ENCODE measurements at regions not wholly inside any gene's neighbourhood (a gene's known extent, or its start where the extent isn't known, plus 50 kb on each side); places are given as distances from the start of the nearest gene placed in this dataset.

- no peaks in the 10 kb centered on the region for H3K4me1 ChIP-seq (ENCODE audit: control insufficient read depth, insufficient read depth, low read length)
- H3K36me3 ChIP-seq (ENCODE audit: control insufficient read depth in 2 of 2, insufficient read depth in 2 of 2, low read length in 1 of 2): no peaks in the 10 kb centered on the region
- H3K9ac ChIP-seq (ENCODE audit: control insufficient read depth, insufficient read depth, low read length): no peak overlapping the region
- ChIA-PET RAD21 (ENCODE audit: unreplicated experiment) (no interaction called here), SMC1A (ENCODE audit: uncharacterized antibody, unreplicated experiment) (no interaction called here), POLR2A (no interaction called here), CTCF (interaction anchor here (0.9 to 1.2 kb wide), 2 partner anchors 10 to 94 kb away, joined by 3 read pairs; no protein-coding TSS in a partner anchor)
- H3K4me3 ChIP-seq: no peak overlapping the region
- 87% methylated on average over 6 of the region's 6 CpGs for WGBS (ENCODE audit: insufficient coverage, insufficient replicate concordance, low lambda C conversion rate, missing lambda C conversion rate)
- no peaks in the 10 kb centered on the region for H4K20me1 ChIP-seq (ENCODE audit: control insufficient read depth, insufficient read depth)
- no peaks in the 10 kb centered on the region for H3K79me2 ChIP-seq (ENCODE audit: control insufficient read depth, insufficient read depth, low read length)
- in situ Hi-C loops (cut with MboI): no loop called here
- no peak for ATAC-seq
- FAIRE-seq: no peak
- no peak overlapping the region for H3K4me2 ChIP-seq (ENCODE audit: control insufficient read depth, insufficient read depth)
- H3K9me3 ChIP-seq (replicated peaks; ENCODE audit: control insufficient read depth, insufficient read depth, low read length): no peaks in the 10 kb centered on the region
- no peak for DNase-seq (ENCODE audit: low read depth, low spot score)
- no peak overlapping the region for H2AFZ ChIP-seq (ENCODE audit: control insufficient read depth, low read depth, low read length)
- BruUV-seq (replicated peaks): no TSS peak
- no peak overlapping the region for H3K27ac ChIP-seq (ENCODE audit: control insufficient read depth, insufficient read depth)
- no peaks in the 10 kb centered on the region for H3K27me3 ChIP-seq (replicated peaks in 1 of 2; ENCODE audit: control insufficient read depth in 2 of 2, insufficient read depth in 2 of 2, low read length in 1 of 2)
- intact Hi-C loops (cut with micrococcal nuclease; ENCODE audit: unreplicated experiment): no loop called here
- no peak for TF ChIP-seq MEF2B (IDR thresholded peaks at IDR 0.05; ENCODE audit: partially characterized antibody, poor library complexity, severe bottlenecking)
- TF ChIP-seq PRDM15 (CRISPR knock-in tag; IDR thresholded peaks at IDR 0.05): no peak
These were observed 86.9 kb upstream of the MSX1 start for GRCh38 chr4:4772534-4772933.

DNA sequence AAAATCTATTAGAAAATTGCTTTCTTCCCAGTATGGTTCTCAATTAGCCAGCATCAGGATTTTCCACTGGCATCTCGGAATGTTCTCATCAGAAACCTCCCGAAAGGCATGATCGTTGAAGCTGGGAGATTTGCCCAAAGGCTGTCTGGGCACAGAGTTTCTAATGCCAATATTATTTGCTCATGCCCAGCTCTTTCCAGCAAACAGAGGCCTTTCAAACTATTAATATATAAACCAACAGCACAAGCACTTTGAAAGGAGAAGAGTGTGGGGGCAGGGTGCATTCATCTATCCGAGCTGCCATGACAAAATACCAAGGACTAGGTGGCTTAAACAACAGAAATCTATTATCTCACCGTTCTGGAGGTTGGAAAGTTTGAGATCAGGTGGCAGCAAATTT, 88.3 kb upstream of the MSX1 start:
- Histone ChIP-seq H3K9me3 (replicated peaks; ENCODE audit: control insufficient read depth, insufficient read depth, low read length) (no peaks in the 10 kb centered on the region), H3K27ac (ENCODE audit: control insufficient read depth, insufficient read depth) (no peak overlapping the region), H4K20me1 (ENCODE audit: control insufficient read depth, insufficient read depth) (no peaks in the 10 kb centered on the region), H3K79me2 (ENCODE audit: control insufficient read depth, insufficient read depth, low read length) (no peaks in the 10 kb centered on the region), H3K4me2 (ENCODE audit: control insufficient read depth, insufficient read depth) (no peak overlapping the region), H3K9ac (ENCODE audit: control insufficient read depth, insufficient read depth, low read length) (no peak overlapping the region), H3K4me3 (no peak overlapping the region), H3K36me3 (ENCODE audit: control insufficient read depth in 2 of 2, insufficient read depth in 2 of 2, low read length in 1 of 2) (no peaks in the 10 kb centered on the region), H3K4me1 (ENCODE audit: control insufficient read depth, insufficient read depth, low read length) (no peaks in the 10 kb centered on the region), H3K27me3 (replicated peaks in 1 of 2; ENCODE audit: control insufficient read depth in 2 of 2, insufficient read depth in 2 of 2, low read length in 1 of 2) (no peaks in the 10 kb centered on the region), H2AFZ (ENCODE audit: control insufficient read depth, low read depth, low read length) (no peak overlapping the region)
- DNase-seq (ENCODE audit: low read depth, low spot score): no peak
- TF ChIP-seq KAT2A (conservative IDR thresholded peaks at IDR 0.05; ENCODE audit: control insufficient read depth, low read depth, low read length) (no peak), CBX5 (IDR thresholded peaks at IDR 0.05; ENCODE audit: low read depth) (no peak), MYC (IDR thresholded peaks at IDR 0.05; ENCODE audit: insufficient read depth, insufficient read length, insufficient replicate concordance, low read length, severe bottlenecking) (no peak), IRF4 (IDR thresholded peaks at IDR 0.05; ENCODE audit: low read depth, low read length) (no peak), SKIL (IDR thresholded peaks at IDR 0.05; ENCODE audit: low read depth, poor library complexity, severe bottlenecking) (no peak)
- TF ChIP-seq, protein P1, sequence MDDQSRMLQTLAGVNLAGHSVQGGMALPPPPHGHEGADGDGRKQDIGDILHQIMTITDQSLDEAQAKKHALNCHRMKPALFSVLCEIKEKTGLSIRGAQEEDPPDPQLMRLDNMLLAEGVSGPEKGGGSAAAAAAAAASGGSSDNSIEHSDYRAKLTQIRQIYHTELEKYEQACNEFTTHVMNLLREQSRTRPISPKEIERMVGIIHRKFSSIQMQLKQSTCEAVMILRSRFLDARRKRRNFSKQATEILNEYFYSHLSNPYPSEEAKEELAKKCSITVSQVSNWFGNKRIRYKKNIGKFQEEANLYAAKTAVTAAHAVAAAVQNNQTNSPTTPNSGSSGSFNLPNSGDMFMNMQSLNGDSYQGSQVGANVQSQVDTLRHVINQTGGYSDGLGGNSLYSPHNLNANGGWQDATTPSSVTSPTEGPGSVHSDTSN (IDR thresholded peaks at IDR 0.05; ENCODE audit: insufficient replicate concordance, low read depth, low read length): no peak
- ChIA-PET RAD21 (ENCODE audit: unreplicated experiment) (no interaction called here), POLR2A (no interaction called here), CTCF (no interaction called here), SMC1A (ENCODE audit: uncharacterized antibody, unreplicated experiment) (no interaction called here)
- FAIRE-seq: no peak
- ATAC-seq: no peak
- no TSS peak for BruUV-seq (replicated peaks)
- WGBS (ENCODE audit: insufficient coverage, insufficient replicate concordance, low lambda C conversion rate, missing lambda C conversion rate): 58% methylated on average over 5 of the region's 5 CpGs
- intact Hi-C loops (cut with micrococcal nuclease; ENCODE audit: unreplicated experiment): no loop called here
- in situ Hi-C loops (cut with MboI): no loop called here

All from GM12878 (cell line).